ENCODE measurements at regions not wholly inside any gene's neighbourhood (a gene's known extent, or its start where the extent isn't known, plus 50 kb on each side); places are given as distances from the start of the nearest gene placed in this dataset.

DNA sequence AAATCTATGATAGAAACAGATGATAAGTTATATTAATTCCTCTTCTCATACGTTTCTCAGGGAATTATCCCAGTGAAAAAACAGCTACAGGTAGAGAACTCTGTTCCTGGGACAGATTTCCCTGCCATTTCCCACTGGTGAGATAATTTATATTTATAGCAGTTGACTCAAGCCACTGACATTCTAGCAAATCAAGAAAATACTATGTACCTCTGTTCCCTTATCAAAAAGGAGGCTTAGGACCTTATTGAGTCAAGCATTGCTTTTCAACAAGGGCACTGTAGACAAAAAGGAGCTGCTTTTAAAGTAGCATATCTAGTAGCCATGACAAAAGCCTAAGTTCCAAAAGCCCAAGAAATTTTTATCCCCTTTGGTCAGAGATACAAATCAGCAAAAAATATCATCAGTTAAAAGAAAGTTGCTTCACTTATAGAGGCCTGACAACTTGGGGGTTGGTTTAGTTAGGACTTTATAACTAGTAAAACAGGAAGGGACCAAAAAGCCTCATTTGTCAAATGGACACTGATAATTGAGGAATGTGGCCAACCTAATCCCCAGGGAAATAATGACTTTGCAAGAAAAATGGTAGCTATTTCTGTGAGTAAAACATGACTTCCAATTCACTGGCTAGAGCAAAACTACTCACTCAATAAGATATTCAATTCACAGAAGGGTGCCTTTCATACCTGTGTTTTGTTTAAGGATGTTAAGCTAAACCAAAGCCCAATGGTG is 652.5 kb downstream of the SLITRK1 start:
- TF ChIP-seq FOS (IDR thresholded peaks at IDR 0.05; ENCODE audit: borderline replicate concordance, insufficient read depth, low read length) (no peak), POLR2A (IDR thresholded peaks at IDR 0.05; ENCODE audit: low read depth, low read length) (no peak), MYC (IDR thresholded peaks at IDR 0.05; ENCODE audit: low read depth, low read length) (no peak), JUN (IDR thresholded peaks at IDR 0.05; ENCODE audit: borderline replicate concordance, insufficient read depth, insufficient read length, low read depth) (no peak), EZH2 (IDR thresholded peaks at IDR 0.05; ENCODE audit: borderline replicate concordance, low read depth, low read length, severe bottlenecking) (no peak), GATA2 (IDR thresholded peaks at IDR 0.05; ENCODE audit: insufficient read depth, insufficient read length, low read depth, low read length) (no peak), POLR2AphosphoS5 (IDR thresholded peaks at IDR 0.05; ENCODE audit: insufficient read depth, low read depth, low read length) (no peak)
- TF ChIP-seq, protein P1, sequence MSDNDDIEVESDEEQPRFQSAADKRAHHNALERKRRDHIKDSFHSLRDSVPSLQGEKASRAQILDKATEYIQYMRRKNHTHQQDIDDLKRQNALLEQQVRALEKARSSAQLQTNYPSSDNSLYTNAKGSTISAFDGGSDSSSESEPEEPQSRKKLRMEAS (IDR thresholded peaks at IDR 0.05; ENCODE audit: insufficient read depth, insufficient read length) = no peak
- TF ChIP-seq, protein P2, sequence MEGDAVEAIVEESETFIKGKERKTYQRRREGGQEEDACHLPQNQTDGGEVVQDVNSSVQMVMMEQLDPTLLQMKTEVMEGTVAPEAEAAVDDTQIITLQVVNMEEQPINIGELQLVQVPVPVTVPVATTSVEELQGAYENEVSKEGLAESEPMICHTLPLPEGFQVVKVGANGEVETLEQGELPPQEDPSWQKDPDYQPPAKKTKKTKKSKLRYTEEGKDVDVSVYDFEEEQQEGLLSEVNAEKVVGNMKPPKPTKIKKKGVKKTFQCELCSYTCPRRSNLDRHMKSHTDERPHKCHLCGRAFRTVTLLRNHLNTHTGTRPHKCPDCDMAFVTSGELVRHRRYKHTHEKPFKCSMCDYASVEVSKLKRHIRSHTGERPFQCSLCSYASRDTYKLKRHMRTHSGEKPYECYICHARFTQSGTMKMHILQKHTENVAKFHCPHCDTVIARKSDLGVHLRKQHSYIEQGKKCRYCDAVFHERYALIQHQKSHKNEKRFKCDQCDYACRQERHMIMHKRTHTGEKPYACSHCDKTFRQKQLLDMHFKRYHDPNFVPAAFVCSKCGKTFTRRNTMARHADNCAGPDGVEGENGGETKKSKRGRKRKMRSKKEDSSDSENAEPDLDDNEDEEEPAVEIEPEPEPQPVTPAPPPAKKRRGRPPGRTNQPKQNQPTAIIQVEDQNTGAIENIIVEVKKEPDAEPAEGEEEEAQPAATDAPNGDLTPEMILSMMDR (IDR thresholded peaks at IDR 0.05; ENCODE audit: extremely low read depth in 1 of 2, insufficient read depth in 1 of 2, low read depth in 1 of 2, low read length in 2 of 2) = no peak

Measured in endothelial cell of umbilical vein (primary cell).